Prostate gland (tissue), 2 donors: ENCODE measurements at regions not wholly inside any gene's neighbourhood (a gene's known extent, or its start where the extent isn't known, plus 50 kb on each side); places are given as distances from the start of the nearest gene placed in this dataset.

Source experiments
- CTCF ChIP-seq, 4 experiments: fragments of 200-600 bp in 2 of 4; fragments of 450-650 bp in 2 of 4; sonication (generic) in 2 of 4; IDR thresholded peaks; 1 replicate in 3 of 4; 2 replicates in 1 of 4; pipeline ENCODE4 v1.5.1; 2016 to 2019; ENCODE audit warnings: antibody characterized with exemption in 4 of 4, mild to moderate bottlenecking in 2 of 4, moderate library complexity in 2 of 4
- POLR2A ChIP-seq: fragments of 450-650 bp; IDR thresholded peaks from one replicate; pipeline ENCODE4 v1.6.1; 2016; ENCODE audit warnings: antibody characterized with exemption, mild to moderate bottlenecking
- POLR2AphosphoS5 ChIP-seq: sonication (generic); formaldehyde crosslinking; IDR thresholded peaks from one replicate; pipeline ENCODE4 v1.6.1; 2017; ENCODE audit warnings: antibody characterized with exemption

GRCh38 chr5:1681955-1682354 is 117.7 kb downstream of the MRPL36 start:
- no peak for TF ChIP-seq POLR2A
- no peak for TF ChIP-seq CTCF (IDR thresholded peaks at IDR 0.05)
- no peak for TF ChIP-seq POLR2AphosphoS5
